HG02973 (cell line): ENCODE measurements at regions not wholly inside any gene's neighbourhood (a gene's known extent, or its start where the extent isn't known, plus 50 kb on each side); places are given as distances from the start of the nearest gene placed in this dataset.

ENCODE experiments used
- ATAC-seq: cut with Tn5 transposase; IDR thresholded peaks from one replicate; pipeline ENCODE4 v1.9.1; 2021; ENCODE audit warnings: moderate library complexity; ENCODE audit not compliant: unreplicated experiment

GRCh38 chr2:158009399-158009798 lies 92.3 kb upstream of the UPP2 start:
- no peak for ATAC-seq

DNA sequence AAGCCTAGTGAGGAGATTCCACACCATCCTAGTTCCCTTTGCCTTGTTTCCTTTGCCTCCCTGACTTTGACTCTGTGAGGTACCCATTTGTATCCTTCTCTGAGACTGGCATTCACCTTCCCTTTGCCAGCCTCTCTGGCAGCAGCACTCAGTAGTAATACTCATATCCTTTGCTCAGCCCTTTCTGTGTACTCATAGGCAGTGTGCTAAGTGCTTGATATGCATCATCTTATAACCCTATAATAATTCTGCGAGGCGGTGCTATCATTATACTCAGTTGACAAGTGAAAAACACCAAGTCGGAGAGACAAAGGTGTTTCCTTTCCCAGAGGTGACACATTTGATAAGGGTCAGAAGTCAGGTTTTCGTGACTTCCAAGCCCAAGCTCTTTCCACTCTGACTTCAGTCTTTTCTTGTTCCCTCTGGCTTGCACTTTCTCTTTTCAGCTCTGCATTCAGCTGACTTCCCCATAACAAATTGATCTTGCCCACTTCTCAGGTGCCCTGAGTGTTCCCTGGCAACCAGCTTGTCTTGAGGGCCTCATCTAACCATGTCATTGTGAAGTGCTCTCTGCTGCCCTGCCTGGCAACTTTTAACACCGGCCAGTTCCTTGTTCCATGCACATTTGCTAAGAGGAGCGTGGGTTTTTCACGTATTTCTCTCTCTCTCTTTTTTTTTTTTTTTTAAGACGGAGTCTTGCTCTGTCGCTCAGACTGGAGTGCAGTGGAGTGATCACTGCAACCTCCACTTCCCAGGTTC lies 94.5 kb upstream of the UPP2 start:
- ATAC-seq, result no peak

- ATAC-seq, result no peak
Observed at GRCh38 chr2:158004126-158004764, 97.4 kb upstream of the UPP2 start.

DNA sequence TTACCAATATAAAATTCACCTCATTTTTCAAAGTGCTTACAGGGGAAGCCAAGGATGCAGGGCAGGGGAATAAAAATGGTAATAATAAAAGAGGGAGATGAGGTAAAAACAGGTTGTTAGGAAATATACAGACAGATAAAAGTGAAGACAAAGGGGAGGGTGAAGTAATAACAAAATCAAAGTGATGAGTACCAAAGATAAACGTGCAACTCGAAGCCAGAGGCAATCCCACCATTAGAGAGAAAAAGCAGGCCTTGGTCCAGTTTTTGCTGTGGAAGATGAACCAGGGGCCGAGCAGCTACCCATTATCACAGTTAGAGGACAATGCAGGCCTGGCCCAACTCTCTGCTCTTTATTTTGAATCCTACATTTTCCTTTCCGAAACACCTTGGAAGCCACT lies 99.6 kb upstream of the UPP2 start:
- ATAC-seq, result no peak

DNA sequence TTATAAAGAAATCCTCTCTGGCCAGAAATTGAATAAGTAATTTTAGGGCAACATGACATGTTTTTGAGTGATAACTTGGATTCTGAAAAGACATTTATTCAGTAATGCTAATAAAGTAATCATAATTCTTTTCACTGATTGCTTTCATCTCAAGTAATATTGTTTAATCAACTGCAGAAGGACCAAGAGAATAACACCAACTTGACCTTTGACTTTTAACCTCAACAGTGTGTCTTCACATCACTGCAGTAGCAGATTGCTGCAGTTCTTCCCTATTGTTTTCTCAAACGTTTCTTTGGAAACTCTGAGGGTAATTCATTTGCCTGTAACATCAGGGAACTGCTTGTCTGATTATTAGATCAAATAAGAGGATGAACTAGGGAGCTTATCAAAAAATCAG lies 104.9 kb upstream of the UPP2 start:
- ATAC-seq, result no peak

DNA sequence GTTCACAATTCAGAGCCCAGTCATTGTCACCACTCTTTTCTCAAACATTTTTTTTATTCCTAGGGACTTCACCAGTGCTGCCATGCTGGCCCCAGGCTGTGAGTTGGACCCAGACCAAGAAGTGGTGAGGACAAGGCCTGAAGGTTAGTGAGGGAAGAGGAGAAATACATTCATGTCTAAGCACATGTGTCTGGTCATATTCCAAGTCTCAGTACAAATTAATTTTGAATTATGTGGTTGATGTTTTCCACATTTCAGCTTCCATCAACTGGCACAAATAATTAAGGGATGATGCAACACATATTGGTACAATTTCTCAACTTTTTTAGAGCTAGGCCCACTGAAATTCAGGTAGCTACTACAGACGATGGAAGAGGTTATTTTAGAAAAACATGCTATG lies 106.6 kb upstream of the UPP2 start:
- no peak for ATAC-seq

GRCh38 chr2:157991932-157992331 lies 109.7 kb upstream of the UPP2 start:
- ATAC-seq, result no peak

DNA sequence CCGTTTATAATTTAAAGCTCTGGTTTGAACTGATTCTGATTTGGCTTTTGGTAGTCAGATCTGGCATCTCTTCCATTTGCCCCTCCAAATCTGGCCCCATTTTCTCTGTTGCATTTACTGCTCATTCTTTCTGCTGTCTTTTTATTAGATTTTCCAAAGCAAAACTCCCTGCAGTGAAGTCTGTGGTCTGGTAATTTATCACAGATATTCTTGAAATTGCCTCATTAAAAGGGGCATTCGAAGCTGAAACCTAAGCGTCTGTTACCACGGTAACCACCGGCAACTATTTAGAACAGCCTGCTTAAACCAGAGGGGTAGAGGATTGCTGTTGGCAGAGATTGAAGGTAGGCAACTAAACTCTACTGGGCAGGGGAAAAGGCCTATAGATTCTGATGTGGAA lies 111.5 kb upstream of the UPP2 start:
- no peak for ATAC-seq

- no peak for ATAC-seq
Observed at GRCh38 chr2:157989227-157989626, 112.4 kb upstream of the UPP2 start.

- no peak for ATAC-seq
Observed at GRCh38 chr2:157986761-157987160, 110.6 kb upstream of the ACVR1 start.

- ATAC-seq, result no peak
Observed at GRCh38 chr2:157984866-157985265, 108.7 kb upstream of the ACVR1 start.

DNA sequence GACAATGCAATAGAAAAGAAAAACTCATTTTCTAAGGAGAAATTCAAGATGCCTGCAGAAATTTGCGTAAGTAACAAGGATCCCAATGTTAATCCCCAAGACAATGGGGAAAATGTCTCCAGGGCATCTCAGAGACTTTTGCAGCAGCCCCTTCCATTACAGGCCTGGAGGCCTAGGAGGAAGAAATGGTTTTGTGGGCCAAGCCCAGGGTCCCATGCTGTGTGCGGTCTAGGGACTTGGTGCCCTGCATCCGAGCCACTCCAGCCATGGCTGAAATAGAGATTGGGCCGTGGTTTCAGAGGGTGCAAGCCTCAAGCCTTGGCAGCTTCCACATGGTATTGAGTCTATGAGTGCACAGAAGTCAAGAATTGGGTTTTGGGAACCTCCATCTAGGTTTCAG lies 103.9 kb upstream of the ACVR1 start:
- ATAC-seq, result no peak

DNA sequence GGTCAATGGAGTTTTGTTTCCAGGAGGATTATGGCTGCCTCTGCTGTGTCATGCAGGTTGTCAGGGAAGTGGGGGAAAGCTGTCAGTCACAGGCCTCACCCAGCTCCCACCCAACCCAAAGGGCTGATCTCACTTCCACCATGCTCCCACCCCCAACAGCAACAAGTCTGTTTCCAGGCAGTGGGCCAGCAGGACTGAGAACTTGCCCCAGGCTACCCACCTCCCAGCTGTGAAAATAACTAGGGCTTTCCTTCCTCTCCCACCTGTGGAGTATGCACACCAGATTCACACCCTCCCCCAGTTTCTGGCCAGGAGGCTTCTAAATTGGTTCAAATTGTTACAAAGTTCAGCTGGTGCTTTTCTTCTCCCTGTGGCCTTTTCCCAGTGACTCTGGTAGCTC lies 95.6 kb upstream of the ACVR1 start:
- ATAC-seq, result no peak

GRCh38 chr2:157967856-157968255 lies 91.7 kb upstream of the ACVR1 start:
- no peak for ATAC-seq

GRCh38 chr2:157959249-157959648 lies 83.1 kb upstream of the ACVR1 start:
- ATAC-seq, result no peak

- ATAC-seq, result no peak
Observed at GRCh38 chr2:157957596-157957995, 81.5 kb upstream of the ACVR1 start.

- no peak for ATAC-seq
Observed at GRCh38 chr2:157952558-157952957, 76.4 kb upstream of the ACVR1 start.

- no peak for ATAC-seq
Observed at GRCh38 chr2:157948856-157949255, 72.7 kb upstream of the ACVR1 start.

DNA sequence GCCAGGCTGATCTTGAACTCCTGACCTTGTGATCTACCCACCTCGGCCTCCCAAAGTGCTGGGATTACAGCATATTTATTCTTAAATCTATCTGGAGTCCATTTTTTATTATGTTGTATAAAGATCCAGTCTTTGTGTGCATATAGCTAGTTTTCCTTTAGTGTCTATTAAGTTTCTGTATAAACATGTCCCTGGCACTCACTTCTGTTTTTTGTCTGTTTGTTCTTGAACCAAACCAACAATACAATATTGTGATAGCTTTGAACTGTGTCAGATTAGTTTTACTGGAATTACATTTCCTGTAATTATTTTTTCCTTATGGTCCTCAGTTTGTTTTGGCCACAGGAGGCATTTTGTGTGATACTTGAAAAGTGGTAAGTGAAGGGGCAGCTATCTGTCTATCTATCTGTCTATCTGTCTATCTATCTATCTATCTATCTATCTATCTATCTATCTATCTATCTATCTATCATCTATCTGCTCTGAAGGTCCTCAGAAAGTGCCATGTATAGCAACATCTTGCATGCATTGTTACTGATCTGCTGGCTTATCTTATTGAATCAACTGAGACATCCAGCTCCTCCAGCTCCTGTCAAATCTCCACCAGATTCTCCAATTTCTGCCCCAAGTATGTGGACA lies 70.9 kb upstream of the ACVR1 start:
- no peak for ATAC-seq

- ATAC-seq, result no peak
Observed at GRCh38 chr2:157940024-157940423, 63.9 kb upstream of the ACVR1 start.

GRCh38 chr2:157938556-157938955 lies 62.4 kb upstream of the ACVR1 start:
- ATAC-seq, result no peak

GRCh38 chr2:157936406-157936805 lies 60.3 kb upstream of the ACVR1 start:
- no peak for ATAC-seq
